GM23338 (cell line): ENCODE measurements at regions not wholly inside any gene's neighbourhood (a gene's known extent, or its start where the extent isn't known, plus 50 kb on each side); places are given as distances from the start of the nearest gene placed in this dataset.

Experiments used
- ATAC-seq: fragments of 200-7000 bp; cut with Tn5 transposase; 3 replicates; pipeline ENCODE4 v1.9.1; 2020
- DNase-seq: peaks from one replicate; pipeline ENCODE4 v3.0.0-alpha.2; 2015; ENCODE audit warnings: low spot score
- H2AFZ ChIP-seq: fragments of 200-600 bp; sonication (generic); 2 replicates; pipeline ENCODE4 v1.8.0; 2016; ENCODE audit warnings: antibody characterized with exemption, mild to moderate bottlenecking, moderate library complexity
- H3F3A ChIP-seq: fragments of 200-600 bp; sonication (generic); replicated peaks from 2 replicates; pipeline ENCODE4 v1.8.0; 2017; ENCODE audit warnings: antibody characterized with exemption, mixed run types, low read depth
- H3K27ac ChIP-seq: fragments of 200-600 bp; sonication (generic); 2 replicates; pipeline ENCODE4 v1.6.1; 2016; ENCODE audit warnings: low read depth
- H3K27me3 ChIP-seq: fragments of 200-600 bp; sonication (generic); 2 replicates; pipeline ENCODE4 v1.8.0; 2016; ENCODE audit warnings: mild to moderate bottlenecking, mixed run types, moderate library complexity; ENCODE audit not compliant: insufficient read depth
- H3K36me3 ChIP-seq: fragments of 200-600 bp; sonication (generic); 2 replicates; pipeline ENCODE4 v1.8.0; 2016; ENCODE audit warnings: mild to moderate bottlenecking; ENCODE audit not compliant: insufficient read depth
- H3K4me1 ChIP-seq: fragments of 200-600 bp; sonication (generic); 2 replicates; pipeline ENCODE4 v1.8.0; 2016; ENCODE audit warnings: mild to moderate bottlenecking, moderate library complexity; ENCODE audit not compliant: insufficient read depth
- H3K4me2 ChIP-seq: fragments of 200-600 bp; sonication (generic); 2 replicates; pipeline ENCODE4 v1.7.1; 2017; ENCODE audit warnings: mixed run types
- H3K4me3 ChIP-seq: fragments of 200-600 bp; sonication (generic); 2 replicates; pipeline ENCODE4 v1.6.1; 2016; ENCODE audit warnings: mixed run types
- H3K79me2 ChIP-seq: fragments of 200-600 bp; sonication (generic); replicated peaks from 2 replicates; pipeline ENCODE4 v1.8.0; 2017; ENCODE audit warnings: mild to moderate bottlenecking; ENCODE audit not compliant: insufficient read depth
- H3K9me2 ChIP-seq: fragments of 200-600 bp; sonication (generic); 2 replicates; pipeline ENCODE4 v1.8.0; 2017; ENCODE audit not compliant: insufficient read depth
- H4K20me1 ChIP-seq: fragments of 200-600 bp; sonication (generic); replicated peaks from 2 replicates; pipeline ENCODE4 v1.8.0; 2017; ENCODE audit warnings: mild to moderate bottlenecking; ENCODE audit not compliant: insufficient read depth
- H3K27ac Mint-ChIP-seq: 2 replicates; pipeline ENCODE4 v1.8.0; 2020; ENCODE audit warnings: inconsistent platforms, mild to moderate bottlenecking, moderate library complexity, mixed read lengths
- H3K27me3 Mint-ChIP-seq: 3 replicates; pipeline ENCODE4 v1.8.0; 2022; ENCODE audit warnings: low read depth, mild to moderate bottlenecking, moderate library complexity, mixed read lengths, inconsistent platforms; ENCODE audit not compliant: insufficient read depth, poor library complexity
- H3K36me3 Mint-ChIP-seq: 3 replicates; pipeline ENCODE4 v1.8.0; 2021; ENCODE audit warnings: low read depth, mild to moderate bottlenecking, inconsistent platforms, moderate library complexity, mixed read lengths
- H3K4me1 Mint-ChIP-seq: 3 replicates; pipeline ENCODE4 v1.8.0; 2020; ENCODE audit warnings: mild to moderate bottlenecking, inconsistent platforms, mixed read lengths
- H3K4me3 Mint-ChIP-seq: 3 replicates; pipeline ENCODE4 v1.8.0; 2021; ENCODE audit warnings: moderate library complexity, mild to moderate bottlenecking, inconsistent platforms, mixed read lengths
- H3K9me3 Mint-ChIP-seq: 3 replicates; pipeline ENCODE4 v1.8.0; 2020; ENCODE audit warnings: moderate library complexity, mild to moderate bottlenecking, inconsistent platforms, mixed read lengths
- CREB1 ChIP-seq: fragments of 250-450 bp; sonication (Bioruptor Pico); IDR thresholded peaks from 2 replicates; pipeline ENCODE4 v1.5.0; 2020; ENCODE audit warnings: low read depth, mild to moderate bottlenecking, moderate library complexity
- CTCF ChIP-seq, 2 experiments: fragments of 200-600 bp in 1 of 2; sonication (generic) in 1 of 2; conservative IDR thresholded peaks; 2 replicates each; pipeline versions ENCODE4 v1.5.1 to v1.6.1; 2016 to 2017; ENCODE audit warnings: antibody characterized with exemption in 2 of 2, low read depth in 2 of 2, mild to moderate bottlenecking in 2 of 2, moderate library complexity in 1 of 2
- ETS1 ChIP-seq: IDR thresholded peaks from 2 replicates; pipeline ENCODE4 v1.6.1; 2016; ENCODE audit warnings: antibody characterized with exemption
- JUNB ChIP-seq: IDR thresholded peaks from one replicate; pipeline ENCODE4 v1.6.1; 2016; ENCODE audit warnings: antibody characterized with exemption; ENCODE audit not compliant: unreplicated experiment
- ZNF114 ChIP-seq: fragments of 250-450 bp; sonication (Bioruptor Pico); IDR thresholded peaks from 2 replicates; pipeline ENCODE4 v1.5.0; 2020; ENCODE audit warnings: mild to moderate bottlenecking, moderate library complexity
- ZNF331 ChIP-seq: fragments of 250-450 bp; sonication (Bioruptor Pico); IDR thresholded peaks from 2 replicates; pipeline ENCODE4 v1.5.0; 2020; ENCODE audit warnings: low read depth, mild to moderate bottlenecking, moderate library complexity
- ZNF462 ChIP-seq: fragments of 250-450 bp; sonication (Bioruptor Pico); IDR thresholded peaks from 2 replicates; pipeline ENCODE4 v1.5.0; 2020; ENCODE audit warnings: mild to moderate bottlenecking, moderate library complexity

GRCh38 chr18:1012775-1013174 is 108.1 kb downstream of the ADCYAP1 start:
- H3K9me2 ChIP-seq, result no peaks in the 10 kb centered on the region
- Mint-ChIP-seq H3K4me1 (peaks cover 33% of the 10 kb centered on the region), H3K27me3 (peaks cover 3% of the 10 kb centered on the region)

More at GRCh38 chr18:1012775-1013174, 108.1 kb downstream of the ADCYAP1 start:
- no peaks in the 10 kb centered on the region; the same call in 2 of the 3 replicates for H3K36me3 Mint-ChIP-seq
- Histone ChIP-seq H3K4me1 (peaks cover 43% of the 10 kb centered on the region), H3F3A (no peaks in the 10 kb centered on the region), H4K20me1 (0 out of 2 replicates have a peak, but pooled peaks cover 3% of the 10 kb centered on the region), H3K27me3 (peaks cover 13% of the 10 kb centered on the region; the same call in 1 of the 2 replicates), H3K4me2 (no peak overlapping the region), H3K4me3 (no peak overlapping the region), H3K36me3 (no peaks in the 10 kb centered on the region), H3K79me2 (no peaks in the 10 kb centered on the region), H2AFZ (no peak overlapping the region), H3K27ac (no peak overlapping the region)
- no peak overlapping the region for H3K27ac Mint-ChIP-seq
- no peaks in the 10 kb centered on the region for H3K9me3 Mint-ChIP-seq
- H3K4me3 Mint-ChIP-seq, result no peak overlapping the region
- no peak for DNase-seq
- ATAC-seq, result no peak
- TF ChIP-seq CREB1 (CRISPR knock-in tag) (no peak), ZNF331 (CRISPR knock-in tag) (no peak), ZNF462 (CRISPR knock-in tag) (no peak), JUNB (no peak), CTCF (conservative IDR thresholded peaks at IDR 0.05; ENCODE audit: low read depth in 2 of 2) (no peak), ZNF114 (CRISPR knock-in tag) (no peak), ETS1 (no peak)
